GM20431 (cell line): ENCODE measurements at regions not wholly inside any gene's neighbourhood (a gene's known extent, or its start where the extent isn't known, plus 50 kb on each side); places are given as distances from the start of the nearest gene placed in this dataset.
"Not testable (repeated sequence)": the region's sequence is repeated elsewhere in the genome, so short reads cannot be mapped to it uniquely, and the experiment has no call there.

Experiments used
- in situ Hi-C: fragments of 300-500 bp; cut with MseI, MboI; formaldehyde crosslinking; loops from one replicate; pipeline ENCODE4 v1.15.0; 2020; ENCODE audit warnings: low sequenced_read_pairs; ENCODE audit not compliant: unreplicated experiment

DNA sequence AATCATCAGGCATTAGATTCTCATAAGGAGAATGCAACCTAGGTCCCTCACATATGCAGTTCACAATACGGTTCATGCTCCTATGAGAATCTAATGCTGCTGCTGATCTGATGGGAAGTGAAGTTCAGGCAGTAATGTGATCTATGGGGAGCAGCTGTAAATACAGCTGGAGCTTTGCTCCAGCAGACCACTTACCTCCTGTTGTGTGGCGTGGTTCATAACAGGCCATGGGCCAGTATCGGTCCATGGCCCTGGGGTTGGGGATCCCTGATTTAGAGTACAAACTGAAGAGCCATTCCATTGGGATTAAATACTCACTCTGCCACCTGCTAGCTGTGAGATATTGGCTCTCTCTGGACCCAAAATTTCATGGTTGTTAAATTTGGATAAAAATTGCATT is 244.6 kb upstream of the POGK start:
- in situ Hi-C loops: no loop called here

DNA sequence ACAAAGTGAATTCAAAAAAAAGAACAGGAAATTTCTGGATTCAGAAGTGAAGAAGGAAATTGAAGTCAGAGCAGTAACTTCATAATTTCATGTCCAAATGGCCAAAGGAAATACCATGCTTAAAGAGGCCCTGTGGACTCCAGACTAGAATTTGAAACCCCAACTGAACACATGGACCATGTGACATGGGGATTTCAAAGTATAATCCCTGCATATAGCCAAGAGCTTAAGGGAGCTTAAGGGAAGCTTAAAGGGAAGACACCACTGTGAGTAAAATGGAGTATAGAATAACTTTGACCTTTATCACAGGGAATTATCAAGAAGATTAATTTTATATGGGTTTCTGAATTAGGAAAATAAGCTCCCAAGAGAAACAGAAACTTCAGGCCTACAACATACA is 241.8 kb upstream of the POGK start:
- in situ Hi-C loops: no loop called here

DNA sequence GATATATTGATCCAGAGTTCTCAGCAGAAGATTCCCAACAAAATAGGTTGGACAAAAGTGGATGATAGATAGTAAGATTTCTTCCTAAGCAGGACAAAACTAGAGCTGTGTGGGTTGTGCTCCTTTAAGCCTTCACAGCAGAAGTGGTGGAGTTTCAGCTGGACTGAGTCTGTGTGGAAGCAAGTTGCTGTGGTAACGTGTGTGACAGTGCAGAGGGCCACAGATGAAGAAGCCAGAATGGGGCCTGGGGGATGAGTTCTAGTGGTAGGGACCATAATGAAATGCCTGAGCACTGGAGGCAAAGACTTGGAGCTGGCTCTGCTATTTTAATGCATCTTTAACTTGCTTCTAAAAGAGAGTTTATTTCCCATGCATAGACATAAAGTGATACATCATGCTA is 238.7 kb upstream of the POGK start:
- in situ Hi-C loops: no loop called here

DNA sequence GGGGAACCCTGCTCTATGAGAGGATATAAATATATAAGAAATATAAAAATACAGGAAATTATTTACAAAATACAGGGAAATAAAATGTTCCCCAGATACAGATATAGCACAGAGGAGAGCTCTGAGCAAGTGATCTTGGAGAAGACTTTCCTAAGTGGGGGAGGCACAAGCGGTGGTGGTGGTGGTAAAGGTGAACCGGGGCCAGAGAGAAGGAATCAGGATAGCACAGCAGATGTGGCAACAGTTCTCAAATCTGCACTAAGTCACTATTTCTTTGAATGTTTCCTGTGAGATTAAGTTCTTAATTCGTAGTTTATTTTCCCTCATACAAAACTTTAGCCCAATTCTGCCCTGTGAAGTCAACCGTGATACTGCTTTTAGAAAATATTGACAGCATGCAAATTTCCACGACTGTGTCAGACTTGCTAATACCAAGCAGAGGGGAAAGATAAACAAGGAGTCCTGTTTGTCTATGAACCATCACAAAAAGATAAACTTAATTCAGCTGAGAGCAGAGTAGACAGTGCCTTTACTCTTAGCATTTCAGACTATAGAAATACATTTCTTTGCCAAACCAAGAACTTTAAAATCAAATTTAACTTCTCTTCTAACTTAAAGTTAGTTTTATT is 237.5 kb upstream of the POGK start:
- in situ Hi-C loops: no loop called here

DNA sequence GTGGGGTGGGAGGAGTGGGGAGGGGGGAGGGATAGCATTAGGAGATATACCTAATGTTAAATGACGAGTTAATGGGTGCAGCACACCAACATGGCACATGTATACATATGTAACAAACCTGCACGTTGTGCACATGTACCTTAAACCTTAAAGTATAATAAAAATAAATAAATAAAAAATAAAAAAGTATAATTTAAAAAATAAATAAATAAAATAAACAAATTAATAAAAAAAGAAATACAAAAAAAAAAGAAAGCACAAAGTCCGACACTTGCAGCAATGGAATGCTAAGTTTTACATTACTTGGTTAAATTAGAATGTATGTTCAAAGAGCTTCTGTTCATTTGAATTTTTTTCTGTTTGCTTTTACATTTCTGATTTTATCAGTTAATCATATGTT is 236.5 kb upstream of the POGK start:
- in situ Hi-C loops: not testable (repeated sequence)

DNA sequence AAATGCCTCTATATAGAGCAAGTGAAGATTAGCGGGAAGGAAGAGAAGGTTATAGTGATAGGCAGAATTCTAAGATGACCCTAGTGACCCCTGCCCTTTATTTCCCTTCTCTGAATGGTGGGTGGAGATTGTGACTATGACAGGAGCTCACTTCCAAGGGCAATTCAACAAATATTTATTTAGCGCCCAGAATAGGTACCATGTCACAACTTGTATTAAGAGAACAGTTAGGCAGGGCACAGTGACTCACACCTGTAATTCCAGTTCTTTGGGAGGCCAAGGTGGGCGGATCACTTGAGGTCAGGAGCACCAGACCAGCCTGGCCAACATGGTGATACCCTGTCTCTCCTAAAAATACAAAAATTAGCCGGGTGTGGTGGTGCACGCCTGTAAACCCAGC is 236.0 kb upstream of the POGK start:
- in situ Hi-C loops: no loop called here

DNA sequence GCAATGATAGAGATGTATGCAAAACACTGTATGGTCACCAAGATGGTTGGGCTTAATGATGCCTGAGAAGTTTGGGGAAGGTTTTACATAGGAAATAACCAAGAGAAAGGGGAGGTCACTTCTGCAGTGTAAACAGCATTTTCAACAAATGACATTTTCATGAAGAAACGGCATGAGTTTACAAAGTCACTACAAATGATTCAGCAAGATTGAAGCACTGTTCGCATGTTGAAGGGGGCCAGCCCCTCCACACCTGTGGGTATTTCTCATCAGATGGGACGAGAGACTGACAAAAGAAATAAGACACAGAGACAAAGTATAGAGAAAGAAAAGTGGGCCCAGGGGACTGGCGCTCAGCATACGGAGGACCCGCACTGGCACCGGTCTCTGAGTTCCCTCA is 234.1 kb upstream of the POGK start:
- in situ Hi-C loops: no loop called here

DNA sequence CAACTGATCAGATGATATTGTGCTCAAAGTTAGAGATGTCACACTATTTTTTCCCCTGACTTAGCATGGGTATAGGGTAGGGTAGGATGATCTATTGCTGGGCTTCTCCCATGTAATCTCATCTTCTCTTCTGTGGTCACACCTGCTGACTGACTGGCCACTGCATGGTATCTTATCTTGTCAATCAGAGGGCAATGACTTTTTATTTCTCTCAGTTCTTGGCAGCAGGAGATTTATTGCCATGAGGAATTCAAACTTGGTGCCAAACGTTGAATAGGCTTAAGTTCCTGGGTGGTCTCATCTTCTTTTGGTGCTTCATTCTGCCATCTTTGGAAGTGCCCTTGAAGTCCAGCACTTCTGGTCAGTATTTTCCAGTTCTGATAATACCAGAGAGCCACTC is 226.4 kb upstream of the POGK start:
- in situ Hi-C loops: no loop called here

DNA sequence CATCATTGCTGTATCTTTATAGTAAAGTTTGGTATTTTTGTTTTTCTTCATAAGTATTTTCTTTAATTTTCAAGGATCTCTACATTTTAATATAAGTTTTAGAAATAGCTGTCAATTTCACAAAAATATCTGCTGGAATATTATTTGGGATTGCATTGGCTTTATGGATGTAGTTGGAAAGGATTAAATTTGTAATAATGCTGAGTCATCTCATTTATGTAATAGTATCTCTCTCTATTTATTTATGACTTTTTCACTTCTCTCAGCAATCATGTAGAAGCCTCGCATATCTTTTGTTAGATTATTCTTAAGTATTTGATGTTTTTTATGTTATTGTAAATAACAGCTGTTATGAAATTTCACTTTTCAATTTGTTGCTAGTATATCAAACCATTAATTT is 223.1 kb upstream of the POGK start:
- in situ Hi-C loops: no loop called here

DNA sequence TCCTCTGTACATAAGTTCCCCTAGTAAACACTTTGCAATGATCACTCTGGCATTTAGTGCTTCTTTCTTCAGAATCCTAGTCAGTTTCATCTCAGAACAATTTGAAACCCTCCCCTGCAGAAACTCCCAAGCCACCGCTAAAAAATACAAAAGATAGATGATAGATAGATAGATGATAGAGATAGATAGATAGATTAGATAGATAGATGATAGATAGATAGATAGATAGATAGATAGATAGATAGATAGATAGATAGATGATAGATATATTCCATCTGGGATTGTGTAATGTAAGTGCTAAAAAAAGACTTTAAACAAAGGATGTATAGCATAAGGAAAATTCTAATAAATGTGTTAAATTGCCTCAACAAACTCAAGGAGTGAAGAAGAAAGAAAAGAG is 212.6 kb upstream of the POGK start:
- in situ Hi-C loops: no loop called here

DNA sequence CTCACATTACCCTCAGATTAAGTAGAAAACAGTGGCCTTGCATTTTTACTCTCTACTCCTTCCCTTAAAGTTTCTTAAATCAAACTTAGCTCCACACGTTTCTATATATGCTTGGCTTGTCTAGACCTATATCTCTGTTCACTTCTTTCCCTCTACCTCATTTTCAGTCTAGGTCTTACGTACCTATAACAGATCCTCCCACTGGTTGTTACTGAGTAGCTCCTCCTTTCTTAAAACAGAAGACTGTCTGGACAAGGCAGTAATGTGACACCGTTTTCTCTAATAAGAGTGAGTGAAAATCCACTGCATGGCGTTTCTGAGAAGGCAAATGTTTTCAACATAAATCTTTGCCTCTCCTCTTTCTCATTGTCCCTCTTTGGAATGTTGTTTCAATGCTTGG is 211.7 kb upstream of the POGK start:
- in situ Hi-C loops: no loop called here

DNA sequence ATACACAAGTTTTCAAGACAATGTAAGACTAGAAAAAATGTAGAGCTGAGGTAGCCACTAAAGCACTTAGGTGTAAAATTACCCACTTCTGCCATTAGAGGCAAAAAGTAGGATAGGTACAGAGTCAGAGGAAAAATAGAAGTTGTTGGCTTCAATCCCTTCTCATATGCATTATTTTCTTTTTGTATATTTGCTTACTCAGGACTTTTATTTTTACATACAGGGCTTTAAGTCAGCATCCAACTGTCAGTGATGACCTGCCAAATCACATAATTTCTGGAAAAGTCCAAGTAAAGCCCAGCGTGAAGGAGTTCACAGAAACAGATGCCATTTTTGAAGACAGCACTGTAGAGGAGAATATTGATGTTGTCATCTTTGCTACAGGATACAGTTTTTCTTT is 211.0 kb upstream of the POGK start:
- in situ Hi-C loops: no loop called here

DNA sequence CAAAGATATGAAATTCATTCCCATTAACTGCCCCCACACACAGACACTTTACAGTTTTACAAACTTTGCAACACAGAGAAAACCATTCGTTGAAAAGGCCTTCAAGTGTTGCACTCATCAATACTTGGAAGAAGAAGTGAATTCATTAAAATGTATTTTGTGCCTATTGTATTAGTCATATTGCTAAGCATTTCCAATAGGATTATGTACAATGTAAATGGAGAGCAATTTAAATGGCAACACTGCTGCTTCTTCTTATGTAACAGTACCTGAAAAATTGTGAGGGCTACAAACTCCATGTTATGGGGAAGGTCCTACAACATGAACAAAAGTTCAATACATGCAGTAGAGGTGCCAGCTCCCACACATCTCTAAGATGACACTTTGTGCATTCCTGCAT is 209.3 kb upstream of the POGK start:
- in situ Hi-C loops: no loop called here

DNA sequence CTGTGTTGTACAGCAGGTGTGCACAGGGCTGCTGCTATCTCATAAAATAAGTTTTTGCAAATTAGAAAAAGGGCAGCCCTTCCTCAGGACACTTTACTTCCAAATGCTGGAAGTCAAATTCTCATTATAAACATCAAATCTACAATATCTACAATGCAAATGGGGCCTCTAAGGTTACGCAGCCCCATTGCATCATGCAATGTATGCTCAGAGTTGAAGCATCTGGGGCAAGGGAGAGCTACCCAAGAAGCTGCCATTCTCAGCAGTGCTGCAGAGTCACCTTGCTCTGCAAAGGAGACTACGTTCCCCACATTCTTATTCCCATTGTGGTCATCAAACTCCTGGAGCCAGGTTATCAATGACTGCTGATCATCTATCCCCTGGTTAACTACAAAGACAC is 208.9 kb upstream of the POGK start:
- in situ Hi-C loops: no loop called here

DNA sequence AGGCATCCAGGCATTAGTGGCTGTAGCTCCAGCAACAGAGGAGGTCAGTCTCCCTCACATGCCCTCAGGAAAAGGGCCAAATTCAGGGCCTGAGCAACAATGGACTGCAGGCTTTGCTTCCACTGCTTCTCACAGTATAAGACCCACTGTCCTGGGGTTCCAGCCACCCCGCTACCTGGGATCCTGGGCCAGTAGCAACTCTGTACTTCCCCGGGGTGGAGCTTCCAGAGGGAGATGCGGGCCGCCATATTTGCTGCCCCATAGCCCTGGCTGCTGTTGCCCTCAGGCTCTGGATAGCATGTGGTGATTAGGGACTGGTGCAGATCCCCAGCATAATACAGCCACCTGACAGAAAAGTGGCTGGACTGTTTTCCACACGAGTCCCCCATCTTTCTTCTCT is 201.1 kb upstream of the POGK start:
- in situ Hi-C loops: no loop called here

DNA sequence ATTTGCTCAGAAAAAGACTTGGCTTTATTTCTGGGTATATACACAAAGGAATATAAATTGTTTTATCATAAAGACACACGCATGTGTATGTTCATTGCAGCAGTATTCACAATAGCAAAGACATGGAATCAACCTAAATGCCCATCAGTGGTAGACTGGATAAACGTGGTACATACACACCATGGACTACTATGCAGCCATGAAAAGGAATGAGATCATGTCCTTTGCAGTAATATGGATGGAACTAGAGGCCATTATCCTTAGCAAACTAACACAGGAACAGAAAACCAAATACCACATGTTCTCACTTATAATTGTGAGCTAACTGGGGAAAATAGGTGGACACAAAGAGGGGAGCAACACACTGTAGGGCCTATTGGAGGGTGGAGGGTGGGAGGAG is 182.0 kb upstream of the POGK start:
- in situ Hi-C loops: not testable (repeated sequence)

DNA sequence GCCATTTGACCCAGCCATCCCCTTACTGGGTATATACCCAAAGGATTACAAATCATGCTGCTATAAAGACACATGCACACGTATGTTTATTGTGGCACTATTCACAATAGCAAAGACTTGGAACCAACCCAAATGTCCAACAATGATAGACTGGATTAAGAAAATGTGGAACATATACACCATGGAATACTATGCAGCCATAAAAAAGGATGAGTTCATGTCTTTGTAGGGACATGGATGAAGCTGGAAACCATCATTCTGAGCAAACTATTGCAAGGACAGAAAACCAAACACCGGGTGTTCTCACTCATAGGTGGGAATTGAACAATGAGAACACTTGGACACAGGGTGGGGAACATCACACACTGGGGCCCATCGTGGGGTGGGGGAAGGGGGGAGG is 172.5 kb upstream of the POGK start:
- in situ Hi-C loops: not testable (repeated sequence)

DNA sequence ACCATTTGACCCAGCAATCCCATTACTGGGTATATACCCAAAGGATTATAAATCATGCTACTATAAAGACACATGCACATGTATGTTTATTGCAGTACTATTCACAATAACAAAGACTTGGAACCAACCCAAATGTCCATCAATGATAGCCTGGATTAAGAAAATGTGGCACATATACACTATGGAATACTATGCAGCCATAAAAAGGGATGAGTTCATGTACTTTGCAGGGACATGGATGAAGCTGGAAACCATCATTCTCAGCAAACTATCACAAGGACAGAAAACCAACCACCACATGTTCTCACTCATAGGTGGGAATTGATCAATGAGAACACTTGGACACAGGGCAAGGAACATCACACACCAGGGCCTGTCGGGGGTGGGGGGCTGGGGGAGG is 171.7 kb upstream of the POGK start:
- in situ Hi-C loops: not testable (repeated sequence)

DNA sequence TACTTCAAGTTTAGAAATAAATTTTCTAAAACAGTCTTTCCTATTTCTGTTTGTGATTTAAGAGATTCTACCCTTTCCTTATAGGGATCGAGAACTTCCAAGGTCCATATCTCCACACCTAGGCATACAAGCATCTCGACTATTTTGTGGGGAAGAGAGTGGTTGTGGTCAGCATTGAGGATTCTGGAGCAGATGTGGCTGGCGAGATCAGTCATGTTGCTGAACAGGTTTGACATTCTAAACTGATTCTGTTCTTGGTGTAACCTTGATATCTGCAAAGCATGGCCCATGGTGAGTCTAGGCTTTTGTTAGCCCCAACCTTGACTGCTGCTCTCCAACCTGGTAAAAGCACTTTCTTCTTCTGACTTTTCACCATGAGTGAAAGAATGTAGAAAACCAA is 167.6 kb upstream of the POGK start:
- in situ Hi-C loops: no loop called here

DNA sequence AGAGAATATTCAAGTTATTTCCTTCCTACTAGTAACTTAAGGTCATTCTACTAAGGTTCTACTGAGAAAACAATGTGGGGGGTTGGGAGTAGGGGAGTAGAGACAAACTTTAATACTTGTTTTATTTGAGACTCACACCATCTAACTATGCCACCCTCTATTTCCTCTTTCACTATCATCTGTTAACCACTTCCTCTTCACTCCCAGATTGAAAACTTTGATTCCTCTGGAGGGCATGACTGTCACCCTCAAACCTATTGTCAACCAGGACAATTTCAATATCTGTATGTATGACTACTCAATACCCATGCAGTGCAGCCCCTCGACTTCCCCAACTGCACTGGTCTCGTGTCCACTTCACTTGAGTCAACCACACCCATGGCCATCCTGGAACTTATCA is 165.6 kb upstream of the POGK start:
- in situ Hi-C loops: no loop called here

DNA sequence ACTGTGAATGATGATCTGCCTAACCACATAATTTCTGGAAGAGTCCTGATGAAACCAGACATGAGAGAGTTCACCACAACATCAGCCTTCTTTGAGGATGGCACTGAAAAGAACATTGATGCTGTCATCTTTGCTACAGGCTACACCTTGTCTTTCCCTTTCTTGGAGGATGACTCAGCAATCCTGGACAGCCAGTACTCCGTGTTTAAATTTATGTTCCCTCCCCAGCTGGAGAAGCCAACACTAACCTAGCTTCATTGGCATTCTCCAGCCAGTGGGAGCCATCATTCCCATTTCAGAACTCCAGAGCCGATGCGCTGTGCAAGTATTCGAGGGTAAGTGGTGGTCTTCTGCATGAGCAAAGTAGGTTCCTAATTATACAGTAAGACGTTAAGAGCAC is 164.1 kb upstream of the POGK start:
- in situ Hi-C loops: no loop called here

DNA sequence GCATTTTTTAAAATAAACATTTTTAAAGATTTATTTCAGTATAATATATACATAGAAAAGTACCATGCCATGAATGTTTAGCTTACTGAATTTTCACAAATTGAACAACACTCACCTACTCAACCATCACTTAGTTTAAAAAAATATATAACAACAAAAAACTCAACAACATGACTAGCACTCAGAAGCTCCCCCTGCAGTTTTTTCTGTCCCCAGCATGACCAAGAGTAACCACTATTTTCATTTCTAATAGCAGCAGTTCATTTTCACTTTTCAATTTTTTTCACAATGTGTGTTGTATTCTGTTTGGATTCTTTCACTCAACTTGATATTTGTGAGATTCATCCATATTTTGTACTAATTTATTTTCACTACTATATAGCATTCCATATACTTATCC is 162.3 kb upstream of the POGK start:
- in situ Hi-C loops: no loop called here

DNA sequence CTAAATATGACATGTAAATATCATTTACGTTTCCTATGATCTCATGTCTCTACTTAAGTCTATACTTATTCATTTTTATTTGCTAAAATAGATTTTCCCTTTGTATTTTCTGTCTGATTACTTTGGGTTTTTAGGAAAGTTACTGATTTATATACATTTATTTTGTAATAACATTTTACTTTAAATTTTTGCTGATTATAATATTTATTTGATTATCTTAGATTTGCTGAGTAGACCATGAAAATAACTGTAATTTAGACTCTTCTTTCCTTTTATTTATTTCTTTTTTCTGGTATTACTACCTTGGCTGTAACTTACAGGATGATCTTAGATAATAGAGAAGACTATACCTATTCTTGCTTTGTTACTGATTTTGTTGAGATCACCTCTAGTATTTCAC is 159.9 kb upstream of the POGK start:
- in situ Hi-C loops: no loop called here
